ENCODE measurements at regions not wholly inside any gene's neighbourhood (a gene's known extent, or its start where the extent isn't known, plus 50 kb on each side); places are given as distances from the start of the nearest gene placed in this dataset.

DNA sequence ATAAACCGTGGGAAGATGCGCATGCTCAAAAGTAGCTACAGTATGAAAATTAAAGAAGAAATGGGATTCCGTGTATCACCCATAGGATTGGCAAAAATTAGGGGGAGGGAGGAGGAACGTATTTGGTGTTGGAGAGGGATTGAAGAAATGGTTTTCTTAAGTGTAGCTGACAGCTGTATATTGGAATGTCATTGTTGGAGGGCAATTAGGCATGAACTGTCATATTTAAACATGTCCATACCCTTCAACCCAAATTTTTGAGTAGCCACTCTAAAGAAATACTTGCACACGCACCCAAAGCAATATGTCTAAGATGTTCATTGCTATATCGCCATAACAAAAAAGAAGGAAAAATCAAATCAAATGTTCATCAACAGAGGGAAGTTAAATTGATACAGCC lies 144.7 kb downstream of the TLE3 start:
- TF ChIP-seq, protein P1, sequence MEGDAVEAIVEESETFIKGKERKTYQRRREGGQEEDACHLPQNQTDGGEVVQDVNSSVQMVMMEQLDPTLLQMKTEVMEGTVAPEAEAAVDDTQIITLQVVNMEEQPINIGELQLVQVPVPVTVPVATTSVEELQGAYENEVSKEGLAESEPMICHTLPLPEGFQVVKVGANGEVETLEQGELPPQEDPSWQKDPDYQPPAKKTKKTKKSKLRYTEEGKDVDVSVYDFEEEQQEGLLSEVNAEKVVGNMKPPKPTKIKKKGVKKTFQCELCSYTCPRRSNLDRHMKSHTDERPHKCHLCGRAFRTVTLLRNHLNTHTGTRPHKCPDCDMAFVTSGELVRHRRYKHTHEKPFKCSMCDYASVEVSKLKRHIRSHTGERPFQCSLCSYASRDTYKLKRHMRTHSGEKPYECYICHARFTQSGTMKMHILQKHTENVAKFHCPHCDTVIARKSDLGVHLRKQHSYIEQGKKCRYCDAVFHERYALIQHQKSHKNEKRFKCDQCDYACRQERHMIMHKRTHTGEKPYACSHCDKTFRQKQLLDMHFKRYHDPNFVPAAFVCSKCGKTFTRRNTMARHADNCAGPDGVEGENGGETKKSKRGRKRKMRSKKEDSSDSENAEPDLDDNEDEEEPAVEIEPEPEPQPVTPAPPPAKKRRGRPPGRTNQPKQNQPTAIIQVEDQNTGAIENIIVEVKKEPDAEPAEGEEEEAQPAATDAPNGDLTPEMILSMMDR (IDR thresholded peaks at IDR 0.05): no peak
- TF ChIP-seq POLR2A (IDR thresholded peaks at IDR 0.05): no peak
- no peak for TF ChIP-seq EP300 (IDR thresholded peaks at IDR 0.05)
- H3K36me3 ChIP-seq: no peaks in the 10 kb centered on the region

DNA sequence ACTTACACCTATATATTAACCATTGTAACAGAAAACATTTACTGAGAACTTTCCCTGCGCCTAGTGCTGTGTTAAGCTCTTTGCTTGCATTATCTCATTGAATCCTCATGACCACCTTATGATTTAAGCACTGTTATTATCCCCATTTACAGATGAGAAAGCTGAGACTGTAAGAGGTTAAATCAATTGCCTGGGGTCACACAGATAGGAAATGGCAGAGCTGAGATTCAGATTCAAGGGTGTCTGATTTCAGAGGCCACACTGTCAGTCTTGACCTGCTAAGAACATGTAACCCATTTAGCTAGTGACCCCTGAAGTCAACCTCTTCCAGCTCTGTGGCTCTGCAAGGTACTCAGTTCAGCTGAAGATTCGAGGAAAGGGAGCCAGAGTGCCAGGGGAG lies 143.9 kb downstream of the TLE3 start:
- 79 to 85% methylated on average over 2 of the region's 2 CpGs for WGBS, 2 donors
- H3K4me1 ChIP-seq: no peaks in the 10 kb centered on the region
- H3K27ac ChIP-seq: no peak overlapping the region
- no peaks in the 10 kb centered on the region for H3K36me3 ChIP-seq
- no peak for TF ChIP-seq POLR2A (IDR thresholded peaks at IDR 0.05)
- no peak for TF ChIP-seq EP300 (IDR thresholded peaks at IDR 0.05)
- TF ChIP-seq, protein P1 (IDR thresholded peaks at IDR 0.05): no peak
- no peak for DNase-seq (ENCODE audit: low spot score in 2 of 2)
- H3K9me3 ChIP-seq: no peaks in the 10 kb centered on the region
- H3K4me3 ChIP-seq: no peak overlapping the region
- H3K27me3 ChIP-seq: no peaks in the 10 kb centered on the region

More for the DNA sequence above, 144.7 kb downstream of the TLE3 start:
- no peaks in the 10 kb centered on the region for H3K9me3 ChIP-seq
- H3K27ac ChIP-seq: no peak overlapping the region
- WGBS, 2 donors: 82% methylated on average over 6 of the region's 6 CpGs
- H3K4me1 ChIP-seq: no peaks in the 10 kb centered on the region
- no peak for DNase-seq (ENCODE audit: low spot score in 2 of 2)
- H3K4me3 ChIP-seq: no peak overlapping the region
- no peaks in the 10 kb centered on the region for H3K27me3 ChIP-seq

- H3K9me3 ChIP-seq: no peaks in the 10 kb centered on the region
- TF ChIP-seq POLR2A (IDR thresholded peaks at IDR 0.05) (no peak), EP300 (IDR thresholded peaks at IDR 0.05) (no peak)
- TF ChIP-seq, protein P1 (IDR thresholded peaks at IDR 0.05): no peak
- 50 to 65% methylated on average over 5 of the region's 5 CpGs for WGBS, 2 donors
- no peak for DNase-seq (ENCODE audit: low spot score in 2 of 2)
- no peak overlapping the region for H3K27ac ChIP-seq
- H3K4me3 ChIP-seq: no peak overlapping the region
- no peaks in the 10 kb centered on the region for H3K27me3 ChIP-seq
- H3K36me3 ChIP-seq: no peaks in the 10 kb centered on the region
- no peaks in the 10 kb centered on the region for H3K4me1 ChIP-seq
Measured at GRCh38 chr15:69954666-69955065, 143.1 kb downstream of the TLE3 start.

DNA sequence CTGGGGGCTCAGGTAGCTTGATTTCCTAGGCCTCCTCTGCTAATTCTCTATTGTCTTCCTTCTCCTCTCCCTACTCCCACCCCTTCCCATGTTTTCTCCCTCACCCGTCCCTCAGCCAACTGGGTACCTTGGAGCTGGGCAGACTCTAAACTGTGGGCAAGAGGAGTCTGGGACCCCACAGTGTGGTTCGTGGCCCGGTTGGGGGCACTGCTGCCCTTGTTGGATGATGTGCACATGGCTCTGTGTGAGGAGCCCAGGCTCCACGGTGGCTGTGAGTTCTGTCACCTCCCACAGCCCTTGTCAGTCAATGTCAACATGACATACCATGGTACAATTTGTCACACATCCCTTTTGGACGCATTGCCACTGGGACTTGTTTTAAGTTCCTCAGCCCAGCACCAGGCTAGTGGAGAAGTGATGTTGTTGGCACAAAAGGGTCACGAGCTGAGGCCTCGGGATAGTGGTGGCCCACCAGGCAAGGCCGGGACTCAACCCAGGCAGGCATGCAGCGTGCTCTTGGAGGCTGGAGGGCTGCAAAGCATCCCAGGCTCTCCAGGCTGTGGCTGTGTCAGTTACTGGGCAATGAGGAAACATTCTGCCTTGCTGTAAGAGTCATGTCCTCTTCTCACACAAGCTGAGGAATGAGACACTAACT lies 142.3 kb downstream of the TLE3 start:
- Histone ChIP-seq H3K27me3 (no peaks in the 10 kb centered on the region), H3K4me1 (no peaks in the 10 kb centered on the region), H3K27ac (no peak overlapping the region), H3K9me3 (no peaks in the 10 kb centered on the region), H3K36me3 (no peaks in the 10 kb centered on the region), H3K4me3 (no peak overlapping the region)
- TF ChIP-seq POLR2A (IDR thresholded peaks at IDR 0.05): no peak
- TF ChIP-seq EP300 (IDR thresholded peaks at IDR 0.05): no peak
- TF ChIP-seq, protein P1 (IDR thresholded peaks at IDR 0.05): no peak
- 72 to 77% methylated on average over 9 of the region's 9 CpGs for WGBS, 2 donors
- no peak for DNase-seq (ENCODE audit: low spot score in 2 of 2)

- TF ChIP-seq, protein P1 (IDR thresholded peaks at IDR 0.05): no peak
- TF ChIP-seq EP300 (IDR thresholded peaks at IDR 0.05) (no peak), POLR2A (IDR thresholded peaks at IDR 0.05) (no peak)
- H3K27me3 ChIP-seq: no peaks in the 10 kb centered on the region
- H3K36me3 ChIP-seq: no peaks in the 10 kb centered on the region
- no peak overlapping the region for H3K4me3 ChIP-seq
- no peaks in the 10 kb centered on the region for H3K4me1 ChIP-seq
- H3K9me3 ChIP-seq: no peaks in the 10 kb centered on the region
- H3K27ac ChIP-seq: no peak overlapping the region
- WGBS, 2 donors: 70 to 77% methylated on average over 5 of the region's 5 CpGs
- no peak for DNase-seq (ENCODE audit: low spot score in 2 of 2)
Measured at GRCh38 chr15:69956417-69956816, 141.3 kb downstream of the TLE3 start.

All from tibial nerve (tissue), 4 donors.